Skin epidermis (tissue), 12 donors: ENCODE measurements at regions not wholly inside any gene's neighbourhood (a gene's known extent, or its start where the extent isn't known, plus 50 kb on each side); places are given as distances from the start of the nearest gene placed in this dataset.
"Not testable (repeated sequence)": the region's sequence is repeated elsewhere in the genome, so short reads cannot be mapped to it uniquely, and the experiment has no call there.

Experiments
- H3K27ac ChIP-seq, 21 experiments: fragments of 200-600 bp; sonication (generic) in 11 of 21; one replicate each; pipeline ENCODE4 v1.5.0; 2020; ENCODE audit warnings: mild to moderate bottlenecking in 3 of 21, inconsistent platforms in 2 of 21, moderate library complexity in 2 of 21
- H3K4me3 ChIP-seq, 7 experiments: fragments of 200-600 bp; sonication (generic) in 2 of 7; one replicate each; pipeline ENCODE4 v1.5.0; 2020; ENCODE audit warnings: inconsistent platforms in 2 of 7, mild to moderate bottlenecking in 2 of 7, moderate library complexity in 1 of 7

GRCh38 chr13:54949735-54950134 is 1921.1 kb downstream of the OLFM4 start:
- Histone ChIP-seq H3K27ac (no peak overlapping the region), H3K4me3 (no peak overlapping the region)

- no peak overlapping the region for H3K27ac ChIP-seq
- no peak overlapping the region for H3K4me3 ChIP-seq
Measured at GRCh38 chr13:54950546-54950945, 1921.9 kb downstream of the OLFM4 start.

GRCh38 chr13:54953786-54954185 is 1925.2 kb downstream of the OLFM4 start:
- Histone ChIP-seq H3K27ac (no peak overlapping the region), H3K4me3 (no peak overlapping the region)

DNA sequence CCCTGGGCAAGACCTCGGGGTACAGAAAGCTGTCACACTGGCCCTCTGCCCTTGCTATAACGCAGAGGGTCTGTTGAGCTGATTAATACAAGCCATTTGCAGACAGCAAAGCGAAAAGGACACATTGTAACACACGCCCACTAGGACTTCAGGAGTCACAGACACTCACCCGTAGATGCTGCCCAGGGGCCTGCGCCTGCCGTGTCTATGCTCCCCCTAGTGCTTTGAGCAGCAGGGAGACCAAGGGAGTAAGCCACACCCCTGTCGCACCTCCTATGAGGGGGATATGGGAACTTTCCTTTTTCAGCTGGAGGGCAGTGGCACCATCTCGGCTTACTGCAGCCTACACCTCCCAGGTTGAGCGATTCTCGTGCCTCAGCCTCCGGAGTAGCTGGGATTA is 1930.2 kb downstream of the OLFM4 start:
- Histone ChIP-seq H3K27ac (no peak overlapping the region), H3K4me3 (no peak overlapping the region)

- Histone ChIP-seq H3K27ac (no peak overlapping the region), H3K4me3 (no peak overlapping the region)
Measured at GRCh38 chr13:54965881-54966280, 1937.3 kb downstream of the OLFM4 start.

DNA sequence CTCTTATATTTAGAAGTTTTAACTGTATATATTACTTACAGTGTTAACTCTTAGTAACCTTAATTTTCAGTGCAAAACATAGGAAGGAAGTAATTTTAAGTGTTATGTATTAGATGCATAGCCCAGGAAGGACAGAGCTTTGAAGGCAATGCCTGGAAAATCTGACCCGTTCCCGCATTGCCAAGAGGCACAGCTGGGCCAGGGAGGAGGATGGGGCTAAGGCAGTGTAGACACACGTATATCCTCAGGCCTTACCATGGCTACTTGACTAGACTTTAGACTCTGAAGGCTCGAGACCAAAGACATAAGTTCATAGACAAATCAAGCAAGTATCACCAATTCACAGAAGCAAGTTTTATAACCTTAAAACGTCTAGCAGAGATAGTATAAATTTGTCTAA is 1944.2 kb downstream of the OLFM4 start:
- H3K27ac ChIP-seq: no peak overlapping the region
- H3K4me3 ChIP-seq: no peak overlapping the region

- H3K27ac ChIP-seq: no peak overlapping the region
- H3K4me3 ChIP-seq: no peak overlapping the region
Measured at GRCh38 chr13:54975676-54976075, 1947.1 kb downstream of the OLFM4 start.

GRCh38 chr13:54980651-54981050 is 1952.0 kb downstream of the OLFM4 start:
- no peak overlapping the region for H3K27ac ChIP-seq
- H3K4me3 ChIP-seq: no peak overlapping the region

DNA sequence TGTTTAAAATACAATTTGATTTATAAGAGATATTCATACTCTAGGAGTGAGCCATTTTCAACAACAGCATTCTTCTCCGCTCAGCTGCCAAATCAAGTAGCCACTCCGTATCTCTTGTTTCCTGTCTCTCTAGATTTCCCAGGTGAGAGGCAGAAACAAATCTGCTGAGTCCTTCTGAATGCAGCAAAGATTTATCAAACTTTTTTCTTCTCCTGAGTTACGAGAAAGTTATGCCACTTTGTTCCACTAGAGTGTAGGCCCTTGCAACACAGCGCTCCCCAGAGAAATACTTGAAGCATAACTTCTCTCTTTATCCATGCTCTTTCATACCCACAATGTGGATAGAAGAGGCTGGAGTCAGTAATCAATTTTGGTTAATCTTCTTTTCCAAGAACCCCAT is 1960.8 kb downstream of the OLFM4 start:
- Histone ChIP-seq H3K27ac (no peak overlapping the region), H3K4me3 (no peak overlapping the region)

DNA sequence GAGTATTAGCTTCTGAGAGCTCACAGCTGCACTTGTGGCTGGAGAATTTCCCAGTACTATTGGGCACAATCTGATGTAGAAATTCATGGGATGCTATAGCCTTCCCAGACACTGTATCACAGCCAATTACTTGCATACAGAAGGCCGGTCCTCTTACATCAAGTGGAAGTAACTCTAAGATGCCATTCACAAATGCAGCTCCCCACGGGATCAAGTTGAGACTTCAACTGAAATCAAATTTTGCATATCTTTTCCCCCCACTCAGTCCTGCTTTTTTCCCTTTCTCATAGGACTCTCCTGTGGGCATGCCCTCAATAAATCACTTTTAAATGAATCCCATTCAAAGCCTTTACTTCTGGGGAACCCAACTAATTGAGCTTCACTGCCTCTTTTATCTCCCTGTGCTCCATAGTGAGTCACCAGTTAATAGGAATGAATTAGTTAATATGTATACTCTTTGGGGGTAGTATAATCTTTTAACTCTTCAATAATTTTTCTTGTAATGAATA is 1970.8 kb downstream of the OLFM4 start:
- Histone ChIP-seq H3K4me3 (no peak overlapping the region), H3K27ac (no peak overlapping the region)

DNA sequence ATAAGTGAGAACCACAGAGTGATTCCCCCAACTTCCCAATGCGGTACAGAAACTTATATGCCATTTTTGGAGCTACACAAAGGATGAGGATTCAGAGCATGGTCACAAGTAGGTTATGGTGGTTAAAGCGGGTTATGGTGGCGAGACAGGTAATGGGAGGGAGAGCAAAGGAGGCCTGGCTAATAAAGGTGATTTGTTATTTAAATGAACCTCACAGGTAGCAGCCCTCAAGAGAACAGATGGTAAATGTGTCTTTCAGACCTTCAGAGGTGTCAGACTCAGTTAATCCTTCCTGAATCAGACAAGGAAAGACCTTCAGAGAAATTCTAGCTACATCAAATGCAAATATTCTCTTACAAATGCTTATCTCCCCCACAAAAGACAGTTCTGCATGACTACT is 1971.4 kb downstream of the OLFM4 start:
- no peak overlapping the region for H3K4me3 ChIP-seq
- H3K27ac ChIP-seq: no peak overlapping the region

- Histone ChIP-seq H3K4me3 (no peak overlapping the region), H3K27ac (no peak overlapping the region)
Measured at GRCh38 chr13:55000844-55001243, 1972.2 kb downstream of the OLFM4 start.

DNA sequence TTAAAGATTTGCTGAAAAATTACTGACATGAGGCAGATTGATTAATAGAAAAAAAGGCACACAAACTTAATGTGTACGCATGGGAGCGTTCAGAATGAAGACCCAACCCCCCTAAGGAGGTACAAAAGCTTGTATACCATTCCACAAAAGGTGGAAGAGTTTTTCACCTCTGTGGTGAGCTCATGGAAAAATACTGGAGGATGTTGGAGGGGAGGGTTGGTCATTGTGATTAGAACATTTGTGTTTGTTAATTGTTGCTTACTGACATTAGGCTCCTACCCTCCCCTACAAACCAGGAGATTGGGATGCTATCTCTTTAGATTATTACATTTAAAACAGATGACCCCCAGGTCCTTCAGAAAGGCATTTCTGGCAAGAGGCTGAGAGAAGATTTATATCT is 1973.3 kb downstream of the OLFM4 start:
- H3K27ac ChIP-seq: no peak overlapping the region
- H3K4me3 ChIP-seq: no peak overlapping the region

DNA sequence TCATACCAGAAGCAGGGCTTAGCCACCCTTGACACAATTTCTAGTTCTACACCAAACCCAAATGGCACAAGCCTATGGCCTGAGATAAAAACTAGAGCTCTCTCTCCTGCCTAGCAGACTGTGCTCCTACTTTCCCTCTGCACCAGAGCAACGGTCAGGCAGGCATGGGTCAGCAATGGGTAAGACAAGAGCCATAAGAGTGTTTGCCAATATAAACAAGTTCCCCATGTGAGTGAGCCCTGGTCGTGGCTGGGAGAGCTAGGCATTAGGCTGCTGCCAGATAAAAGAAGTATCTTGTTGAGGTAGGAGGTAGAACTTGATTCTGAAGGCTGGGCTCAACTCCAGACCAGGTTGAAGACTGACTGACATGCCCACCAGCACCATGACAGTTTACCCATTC is 1979.1 kb downstream of the OLFM4 start:
- Histone ChIP-seq H3K4me3 (no peak overlapping the region), H3K27ac (no peak overlapping the region)

DNA sequence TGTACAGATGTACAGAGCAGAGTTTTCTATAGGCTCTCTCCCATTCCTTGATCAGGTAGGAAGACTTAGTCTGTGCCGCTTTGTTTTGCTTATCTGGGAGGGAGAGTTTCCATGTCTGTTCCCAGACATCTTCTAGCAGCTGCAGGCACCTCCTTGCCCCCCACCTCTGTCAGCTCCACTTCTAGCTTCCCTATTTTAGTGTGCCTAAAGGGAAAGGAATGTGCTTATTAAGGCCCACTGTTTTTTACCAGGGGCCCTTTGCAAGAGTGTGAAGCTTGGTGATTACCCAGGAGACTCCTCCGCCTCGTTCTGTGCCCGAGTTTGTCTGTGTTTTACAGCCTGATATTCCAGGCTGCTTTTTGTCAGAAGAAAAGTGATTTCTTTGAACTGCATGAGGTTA is 1984.4 kb downstream of the OLFM4 start:
- no peak overlapping the region for H3K27ac ChIP-seq
- H3K4me3 ChIP-seq: no peak overlapping the region

- Histone ChIP-seq H3K27ac (no peak overlapping the region), H3K4me3 (no peak overlapping the region)
Measured at GRCh38 chr13:55029280-55029679, 2000.7 kb downstream of the OLFM4 start.

GRCh38 chr13:55038230-55038629 is 2009.6 kb downstream of the OLFM4 start:
- no peak overlapping the region for H3K27ac ChIP-seq

DNA sequence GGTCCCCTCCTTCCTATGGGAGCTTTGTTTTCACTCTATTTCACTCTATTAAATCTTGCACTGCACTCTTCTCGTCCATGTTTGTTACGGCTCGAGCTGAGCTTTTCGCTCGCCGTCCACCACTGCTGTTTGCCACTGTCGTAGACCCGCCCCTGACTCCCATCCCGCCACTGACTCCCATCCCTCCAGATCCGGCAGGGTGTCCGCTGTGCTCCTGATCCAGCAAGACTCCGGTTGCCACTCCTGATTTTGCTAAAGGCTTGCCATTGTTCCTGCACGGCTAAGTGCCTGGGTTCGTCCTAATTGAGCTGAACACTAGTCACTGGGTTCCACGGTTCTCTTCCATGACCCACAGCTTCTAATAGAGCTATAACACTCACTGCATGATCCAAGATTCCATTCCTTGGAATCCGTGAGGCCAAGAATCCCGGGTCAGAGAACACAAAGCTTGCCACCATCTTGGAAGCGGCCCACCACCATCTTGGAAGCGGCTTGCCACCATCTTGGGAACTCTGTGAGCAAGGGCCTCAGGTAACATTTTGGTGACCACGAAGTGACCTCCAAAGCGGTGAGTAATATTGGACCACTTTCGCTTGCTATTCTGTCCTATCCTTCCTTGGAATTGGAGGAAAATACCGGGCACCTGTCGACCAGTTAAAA is 2025.4 kb downstream of the OLFM4 start:
- not testable (repeated sequence) for H3K27ac ChIP-seq, H3K4me3 ChIP-seq

More at GRCh38 chr13:55038230-55038629, 2009.6 kb downstream of the OLFM4 start:
- H3K4me3 ChIP-seq: no peak overlapping the region

GRCh38 chr13:55055666-55056065 is 2027.1 kb downstream of the OLFM4 start:
- H3K4me3 ChIP-seq, H3K27ac ChIP-seq: not testable (repeated sequence)

DNA sequence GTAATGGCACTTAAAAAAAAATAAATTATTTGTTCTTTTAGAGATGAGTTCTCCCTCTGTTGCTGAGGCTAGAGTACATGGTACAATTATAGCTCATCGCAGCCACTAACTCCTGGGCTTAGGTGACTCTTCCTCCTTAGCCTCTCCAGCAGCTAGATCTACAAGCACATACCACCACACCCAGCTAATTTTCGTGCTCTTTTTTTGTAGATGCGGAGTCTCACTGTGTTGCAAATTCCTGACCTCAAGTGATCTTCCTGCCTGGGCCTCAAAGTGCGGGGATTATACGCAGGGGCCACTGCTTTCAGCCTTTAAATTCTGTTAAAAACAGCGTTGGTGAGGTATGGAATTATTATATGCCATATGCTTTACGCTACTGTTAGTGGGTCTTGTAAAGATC is 2034.0 kb downstream of the OLFM4 start:
- Histone ChIP-seq H3K27ac (no peak overlapping the region), H3K4me3 (no peak overlapping the region)

DNA sequence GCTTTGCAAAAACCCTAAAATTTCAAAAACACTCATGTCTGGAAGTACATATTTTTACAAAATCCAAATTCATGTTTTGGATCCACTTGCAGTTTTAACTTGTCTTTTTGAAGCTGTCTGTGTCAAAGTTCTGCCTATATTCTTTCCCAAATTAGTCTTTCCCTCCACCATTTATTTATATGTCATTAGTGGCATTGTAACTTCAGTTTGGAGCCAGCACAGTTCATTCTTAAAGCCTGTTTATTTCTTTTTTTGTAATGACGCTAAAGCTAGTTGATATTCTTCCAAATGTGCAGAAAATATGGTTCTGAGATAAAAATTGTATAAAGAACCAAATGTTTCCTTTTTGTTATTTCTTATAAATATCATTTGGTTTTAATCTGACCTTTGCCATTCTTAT is 2039.3 kb downstream of the OLFM4 start:
- Histone ChIP-seq H3K4me3 (no peak overlapping the region), H3K27ac (no peak overlapping the region)

DNA sequence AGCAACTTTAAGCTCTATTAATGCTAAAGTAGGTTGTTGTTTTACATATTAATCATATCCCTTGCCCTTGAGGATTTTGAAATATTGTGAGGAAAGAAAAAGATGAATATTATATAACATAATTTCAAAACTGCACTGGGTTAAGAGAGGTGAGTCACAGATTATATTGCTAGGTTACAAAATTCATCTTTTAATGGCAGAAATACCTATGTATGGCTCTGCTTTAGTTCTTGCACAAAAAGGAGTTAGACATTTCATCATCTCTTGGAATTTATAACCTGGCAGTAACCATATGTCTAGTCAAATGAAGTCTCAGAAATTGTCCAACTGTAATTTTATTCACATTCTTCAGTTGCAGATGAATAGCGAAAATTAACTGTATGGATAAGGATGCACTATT is 2041.1 kb downstream of the OLFM4 start:
- Histone ChIP-seq H3K27ac (no peak overlapping the region), H3K4me3 (no peak overlapping the region)
